RCC 7860 (cell line): ENCODE measurements at regions not wholly inside any gene's neighbourhood (a gene's known extent, or its start where the extent isn't known, plus 50 kb on each side); places are given as distances from the start of the nearest gene placed in this dataset.

Experiments used
- DNase-seq: peaks from one replicate; pipeline ENCODE4 v3.0.0-alpha.2; 2015; ENCODE audit warnings: low spot score
- FAIRE-seq: peaks from 2 replicates; lab custom pipeline; 2012; peaks lifted over from hg19 to GRCh38; lab: Jason Lieb, UNC

DNA sequence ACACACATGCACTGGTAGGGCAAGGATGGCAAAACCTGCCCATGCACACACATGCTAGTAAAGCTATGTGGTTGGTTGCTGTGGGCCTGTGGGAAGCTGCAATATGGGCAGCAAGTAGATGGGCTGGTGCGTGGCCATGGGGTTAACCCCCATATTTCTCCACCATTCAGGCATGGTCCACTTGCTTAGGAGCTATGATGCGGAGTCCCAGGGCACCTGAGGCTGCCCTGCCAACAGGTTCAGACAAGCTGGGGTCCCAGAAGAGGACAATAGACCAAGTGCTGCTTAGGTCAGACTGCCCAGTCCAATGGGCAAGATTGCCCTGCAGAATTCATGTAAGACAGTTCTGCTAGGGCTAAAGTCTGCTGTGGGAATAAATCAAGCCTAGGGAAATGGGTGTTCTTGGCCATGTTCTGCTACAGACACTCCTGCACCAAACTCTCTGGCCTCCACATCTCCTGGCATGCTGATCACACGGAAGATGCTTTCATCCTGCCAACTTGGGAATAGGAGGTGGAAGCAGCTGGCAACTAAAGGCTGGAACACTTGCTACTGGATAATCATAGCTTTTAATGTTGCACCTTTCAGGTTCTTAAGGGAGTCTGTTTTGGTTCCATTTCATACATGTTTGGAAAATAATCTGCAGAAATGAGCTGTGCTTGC lies 646.3 kb upstream of the SLITRK1 start:
- no peak for FAIRE-seq
- no peak for DNase-seq

DNA sequence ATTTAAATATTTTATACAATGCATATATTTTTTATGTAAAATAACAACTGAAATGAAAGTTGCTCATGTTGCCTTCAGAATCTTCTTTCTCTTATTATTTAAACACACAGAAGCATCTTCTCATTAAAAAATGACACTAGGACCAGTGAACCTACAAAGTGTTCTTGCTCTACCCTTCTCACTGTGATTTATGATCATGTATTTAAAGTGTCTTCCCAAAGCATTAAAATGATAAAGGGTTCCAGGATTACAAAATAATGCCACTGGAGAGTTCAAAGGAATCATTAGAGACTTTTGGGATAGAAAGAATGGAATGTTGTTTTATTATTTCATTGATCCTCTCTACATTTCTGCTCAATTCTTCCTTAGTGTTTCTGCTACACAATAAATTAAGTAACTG lies 643.6 kb upstream of the SLITRK1 start:
- FAIRE-seq, result no peak

DNA sequence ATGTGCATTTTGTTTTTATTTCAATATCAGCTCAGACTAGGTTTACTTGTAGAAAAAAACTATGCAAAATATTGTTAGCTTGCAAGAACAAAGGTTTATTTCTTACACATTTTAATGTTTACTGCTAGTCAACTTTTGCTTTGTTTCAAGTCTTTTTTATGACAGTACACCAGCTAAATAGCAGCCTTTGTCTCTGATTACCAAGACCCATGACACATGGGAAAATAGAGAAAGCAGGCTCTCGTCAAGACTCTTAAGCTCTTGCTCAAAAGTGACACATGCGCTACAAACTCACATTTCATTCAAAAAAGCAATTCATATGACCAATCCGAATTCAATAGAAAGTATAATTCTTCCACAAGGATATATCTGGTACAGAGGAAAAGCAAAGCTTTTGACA lies 642.3 kb upstream of the SLITRK1 start:
- FAIRE-seq, result no peak
- no peak for DNase-seq

More for the DNA sequence above, 643.6 kb upstream of the SLITRK1 start:
- DNase-seq, result no peak

DNA sequence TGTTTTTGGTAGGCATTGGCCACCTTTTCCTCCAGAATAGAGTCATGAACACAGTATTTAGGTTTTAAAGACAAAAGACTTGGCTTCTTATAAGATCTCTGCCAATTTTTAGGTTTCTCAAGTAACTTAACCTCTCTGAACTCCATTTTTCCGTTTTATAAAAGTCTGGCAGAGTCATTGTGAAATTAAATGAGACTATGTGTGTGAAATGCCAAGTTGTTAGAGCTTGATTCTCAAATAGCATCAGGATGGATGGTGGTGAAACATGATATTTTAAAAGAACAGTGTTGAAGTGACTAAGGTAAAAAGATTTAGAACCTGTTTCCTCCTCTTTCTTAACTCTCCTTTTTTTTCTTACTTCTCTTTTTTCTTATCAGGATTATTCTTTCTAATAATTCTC lies 617.7 kb upstream of the SLITRK1 start:
- FAIRE-seq (no peak), DNase-seq (no peak)

DNA sequence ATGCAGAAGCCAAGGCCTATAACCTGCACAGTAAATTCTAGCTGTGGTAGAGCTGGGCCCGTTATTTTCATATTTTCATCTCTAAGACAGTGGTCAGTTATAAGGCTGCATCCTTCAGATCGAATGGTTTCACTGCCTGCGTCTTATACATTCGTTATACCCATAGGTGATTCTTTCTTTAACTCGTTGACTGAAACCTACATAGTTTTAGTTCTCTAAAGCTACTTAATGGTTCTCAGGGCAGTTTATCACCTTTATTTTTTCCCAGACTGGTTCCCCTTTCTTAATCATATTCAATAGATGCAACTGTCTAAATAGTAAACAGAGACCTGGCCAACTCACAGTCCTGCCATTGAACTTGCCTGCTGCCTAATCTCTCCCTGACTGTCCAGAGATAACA lies 615.3 kb upstream of the SLITRK1 start:
- DNase-seq (no peak), FAIRE-seq (no peak)

DNA sequence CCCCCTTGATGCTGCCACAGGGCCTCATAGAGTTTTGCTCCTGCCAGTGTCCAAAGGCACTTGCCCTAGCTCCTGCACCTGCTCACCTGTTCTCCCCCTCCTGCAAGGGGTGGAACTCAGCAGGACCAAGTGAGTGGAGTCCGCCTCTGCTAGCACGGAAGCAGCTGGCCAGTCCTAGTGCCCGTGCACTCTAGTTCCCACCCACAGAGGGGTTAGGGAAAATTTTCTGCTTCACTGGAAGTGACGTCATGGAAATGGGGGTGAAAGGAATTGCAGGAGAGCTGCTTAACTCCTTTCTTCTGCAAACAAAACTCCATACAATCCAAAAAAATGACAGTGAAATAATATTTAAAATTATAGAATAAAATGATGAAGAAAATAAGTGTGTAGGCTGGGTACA lies 609.7 kb upstream of the SLITRK1 start:
- DNase-seq (no peak), FAIRE-seq (no peak)

DNA sequence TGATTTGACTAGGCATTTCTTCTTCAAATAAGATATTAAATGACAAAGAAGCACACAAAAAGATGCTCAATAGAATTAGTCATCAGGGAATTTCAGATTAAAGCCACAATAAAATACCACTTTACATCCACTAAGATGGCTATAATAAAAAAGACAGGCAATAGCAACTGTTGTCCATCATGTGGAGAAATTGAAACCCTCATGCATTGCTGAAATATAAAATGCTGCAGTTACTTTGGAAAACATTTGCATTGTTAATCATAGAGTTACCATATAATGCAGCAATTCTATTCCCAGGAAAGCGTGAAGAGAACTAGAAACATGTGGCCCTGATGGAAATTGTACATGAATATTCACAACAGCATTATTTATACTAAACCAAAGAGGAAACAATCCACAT lies 605.5 kb upstream of the SLITRK1 start:
- FAIRE-seq, result no peak
- no peak for DNase-seq

DNA sequence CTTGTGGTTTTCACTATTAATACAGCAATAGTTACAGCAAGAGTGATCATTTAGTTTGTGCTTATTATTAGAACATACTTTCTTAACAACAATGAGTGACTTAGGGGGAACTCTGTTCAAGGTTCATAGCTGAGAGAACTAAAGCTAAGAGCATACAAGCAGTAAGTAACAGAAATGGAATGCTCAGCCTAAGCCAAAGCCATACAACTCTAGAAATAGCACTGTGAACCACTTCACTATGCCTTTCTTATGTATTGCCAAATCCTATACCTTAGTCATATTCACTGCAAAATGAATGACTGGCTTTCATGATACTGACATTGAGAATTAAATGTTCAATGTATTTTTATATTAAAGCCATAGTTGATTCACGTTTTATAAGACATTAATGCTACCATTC lies 599.7 kb upstream of the SLITRK1 start:
- no peak for DNase-seq
- no peak for FAIRE-seq

DNA sequence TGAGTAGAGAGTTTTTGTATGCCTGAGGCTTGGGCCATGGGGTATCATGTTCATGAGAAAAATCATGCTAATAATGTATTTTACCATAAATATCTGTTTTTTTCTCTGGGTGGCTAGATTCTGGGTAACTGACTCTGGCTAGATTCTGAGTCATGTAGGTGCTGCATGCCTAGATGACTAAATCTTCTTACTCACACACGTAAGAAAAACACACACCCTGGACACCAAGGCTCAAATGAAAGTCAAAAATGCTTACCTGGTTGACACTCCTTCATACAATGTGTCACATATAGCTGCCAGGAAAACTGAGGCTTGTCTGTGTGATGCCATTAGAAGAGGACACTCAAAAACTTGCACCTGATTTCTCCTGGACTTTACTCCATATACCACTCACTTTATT lies 597.4 kb upstream of the SLITRK1 start:
- DNase-seq (peak; percentile 12), FAIRE-seq (no peak)

DNA sequence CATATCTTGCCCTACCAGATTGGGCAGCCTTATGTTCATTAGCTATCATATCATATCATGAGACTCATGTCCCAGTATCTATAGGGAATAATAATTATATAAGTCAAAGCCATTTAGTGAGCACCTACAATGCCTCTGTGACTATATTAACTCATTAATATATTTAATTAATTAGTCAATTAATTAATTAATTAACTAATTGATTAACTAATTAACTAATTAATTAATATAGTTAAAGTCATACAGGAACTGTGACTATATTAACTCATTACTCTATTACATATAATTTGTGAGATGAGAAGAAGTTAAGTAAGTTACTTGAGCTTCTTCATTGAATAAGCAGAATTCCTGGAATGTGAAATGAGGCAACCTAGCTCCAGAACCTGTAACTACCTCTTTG lies 588.3 kb upstream of the SLITRK1 start:
- DNase-seq (no peak), FAIRE-seq (no peak)

DNA sequence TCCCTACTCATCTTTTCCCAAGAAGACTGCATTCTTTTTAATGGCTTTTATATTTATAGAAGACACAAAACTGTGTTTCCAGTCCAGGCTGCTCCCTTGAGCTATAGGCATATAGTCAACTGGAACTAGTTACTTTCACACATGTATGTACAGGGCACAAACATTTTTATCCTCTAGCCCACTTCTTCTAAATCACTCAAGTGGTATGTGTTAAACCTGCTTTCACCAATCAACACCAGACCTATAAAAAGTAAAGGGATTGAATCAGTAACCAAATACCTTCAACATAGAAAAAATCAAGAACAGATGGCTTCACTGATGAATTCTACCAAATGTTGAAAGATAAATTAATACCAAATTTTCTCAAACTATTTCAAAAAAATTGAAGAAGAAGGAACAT lies 584.2 kb upstream of the SLITRK1 start:
- DNase-seq (no peak), FAIRE-seq (no peak)

DNA sequence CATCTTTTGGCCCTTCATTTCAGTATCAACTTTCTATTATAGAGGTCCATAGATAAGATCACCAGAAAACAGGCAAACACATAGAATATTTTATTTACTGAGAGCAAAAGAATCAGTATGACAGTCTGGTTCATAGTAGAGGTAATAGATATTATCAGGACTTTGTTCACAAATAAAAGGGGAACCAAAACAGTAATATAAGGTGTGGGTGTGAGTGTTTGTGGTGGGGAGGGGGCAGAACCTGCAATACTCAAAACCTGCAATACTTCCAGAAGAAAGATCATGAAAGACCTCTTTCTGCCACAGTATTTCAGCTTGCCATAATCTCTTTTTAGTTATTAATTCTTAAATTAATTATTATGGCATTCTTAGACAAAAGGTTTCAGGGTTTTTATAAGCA lies 578.7 kb upstream of the SLITRK1 start:
- FAIRE-seq (no peak), DNase-seq (no peak)

DNA sequence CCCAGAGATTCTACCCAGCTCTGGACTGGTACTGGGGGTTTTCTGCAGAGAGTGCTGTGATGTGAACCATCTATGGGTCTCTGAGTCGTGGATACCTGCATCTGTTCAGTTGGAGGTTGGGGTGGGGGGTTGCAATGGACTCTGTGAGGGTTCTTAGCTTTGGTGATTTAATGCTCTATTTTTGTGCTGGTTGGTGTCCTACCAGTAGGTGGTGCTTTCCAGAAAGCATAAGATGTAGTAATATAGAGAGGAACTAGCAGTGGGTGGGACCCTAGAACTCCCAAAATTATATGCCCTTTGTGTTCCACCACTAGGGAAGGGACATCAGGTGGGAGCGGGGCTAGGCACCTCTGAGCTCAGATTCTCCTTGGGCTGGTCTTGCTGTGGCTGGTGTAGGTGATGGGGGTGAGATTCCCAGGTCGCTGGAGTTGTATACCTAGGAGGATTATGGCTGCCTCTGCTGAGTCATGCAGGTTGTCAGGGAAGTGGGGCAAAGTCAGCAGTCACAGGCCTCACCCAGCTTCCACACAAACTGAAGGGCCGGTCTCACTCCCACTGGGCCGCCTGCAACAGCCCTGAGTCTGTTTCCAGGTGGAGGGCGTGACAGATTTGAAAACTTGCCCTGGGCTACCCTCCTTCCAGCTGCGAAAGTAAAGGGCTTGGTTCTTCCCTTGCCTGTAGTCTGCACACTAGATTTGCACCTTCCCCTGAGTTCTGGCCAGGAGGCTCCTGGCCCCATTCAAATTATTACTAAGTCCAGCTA lies 573.0 kb upstream of the SLITRK1 start:
- DNase-seq, result no peak
- no peak for FAIRE-seq

DNA sequence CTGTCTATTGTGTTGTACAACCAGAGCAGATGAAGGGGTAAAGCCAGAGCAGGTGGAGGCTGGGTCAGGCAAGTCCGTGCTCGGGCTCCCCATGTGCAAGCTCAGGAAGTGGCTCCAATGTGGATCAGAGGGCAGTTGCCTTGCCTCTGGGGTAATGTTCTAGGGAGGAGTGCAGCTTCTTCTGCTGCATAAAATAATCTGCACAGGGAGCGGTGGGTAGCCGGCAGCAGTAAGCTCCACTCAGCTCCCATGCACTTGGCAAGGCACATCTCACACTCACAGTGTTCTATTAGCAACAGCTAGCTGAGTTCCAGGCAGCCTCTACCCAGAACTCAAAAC lies 565.3 kb upstream of the SLITRK1 start:
- DNase-seq, result no peak
- no peak for FAIRE-seq

DNA sequence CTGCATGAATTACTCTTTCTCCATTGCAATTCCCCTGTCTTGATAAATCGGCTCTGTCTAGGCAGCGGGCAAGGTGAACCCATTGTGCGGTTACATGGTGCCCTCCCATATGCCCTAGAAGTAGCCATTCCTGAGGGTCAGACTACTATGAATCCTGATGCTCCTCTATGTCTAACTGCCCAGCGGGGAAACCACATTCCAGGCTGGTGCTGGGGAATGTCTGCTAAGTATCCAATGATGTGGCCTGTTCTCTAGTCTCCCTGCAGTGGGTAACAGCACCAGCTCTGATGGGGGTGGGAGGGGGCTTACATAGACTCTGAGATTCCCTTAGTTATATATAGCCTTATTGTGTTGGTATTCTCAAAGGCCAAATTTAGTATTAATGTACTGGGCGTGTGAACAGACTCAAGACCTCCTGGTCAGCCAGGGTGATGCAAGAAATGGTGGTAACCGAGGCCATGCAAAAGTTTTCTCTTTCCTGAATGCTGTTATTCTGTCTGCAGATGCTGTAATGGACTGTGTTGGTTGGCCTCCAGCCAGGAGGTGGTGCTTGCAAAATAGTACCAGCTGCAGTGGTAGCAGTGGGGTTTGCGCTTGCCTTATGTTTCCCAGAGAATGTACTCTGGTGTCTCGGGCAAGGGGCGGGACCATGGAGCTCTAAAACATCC lies 564.8 kb upstream of the SLITRK1 start:
- DNase-seq (no peak), FAIRE-seq (no peak)

DNA sequence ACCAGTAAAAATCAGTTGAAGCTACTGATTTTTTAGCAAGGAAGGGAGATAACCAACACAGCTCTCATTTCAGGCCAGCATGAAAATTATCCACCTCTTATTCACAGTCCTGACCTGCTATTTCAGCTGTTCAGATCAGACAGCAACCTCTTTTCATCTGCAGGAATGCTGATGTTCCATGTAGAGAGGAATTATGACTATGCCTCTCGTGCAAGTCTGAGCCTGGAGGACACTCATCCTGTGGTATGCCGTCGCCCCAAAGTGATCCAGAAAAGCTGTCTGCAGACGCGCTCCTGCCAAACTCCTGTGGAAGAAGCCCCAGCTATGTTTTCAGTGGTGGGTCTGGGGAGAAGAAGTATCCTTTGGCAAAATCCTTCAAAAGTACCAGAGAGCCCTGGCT lies 563.5 kb upstream of the SLITRK1 start:
- FAIRE-seq, result no peak
- no peak for DNase-seq

DNA sequence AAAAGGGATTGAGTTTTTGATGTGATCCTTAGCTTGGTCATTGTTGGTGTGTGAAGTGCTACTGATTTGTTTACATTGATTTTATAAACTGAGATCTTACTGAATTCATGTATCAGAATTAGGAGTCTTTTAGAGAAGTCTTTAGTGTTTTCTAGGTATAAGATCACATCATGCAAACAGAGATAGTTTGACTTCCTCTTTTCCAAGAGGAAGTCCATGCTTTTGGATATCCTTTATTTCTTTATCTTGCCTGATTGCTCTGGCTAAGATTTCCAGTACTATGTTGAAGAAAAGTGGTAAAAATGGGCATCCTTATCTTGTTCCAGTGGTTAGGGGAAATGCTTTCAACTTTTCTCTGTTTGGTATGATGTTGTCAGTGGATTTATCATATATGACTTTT lies 561.2 kb upstream of the SLITRK1 start:
- FAIRE-seq, result no peak
- DNase-seq, result no peak

DNA sequence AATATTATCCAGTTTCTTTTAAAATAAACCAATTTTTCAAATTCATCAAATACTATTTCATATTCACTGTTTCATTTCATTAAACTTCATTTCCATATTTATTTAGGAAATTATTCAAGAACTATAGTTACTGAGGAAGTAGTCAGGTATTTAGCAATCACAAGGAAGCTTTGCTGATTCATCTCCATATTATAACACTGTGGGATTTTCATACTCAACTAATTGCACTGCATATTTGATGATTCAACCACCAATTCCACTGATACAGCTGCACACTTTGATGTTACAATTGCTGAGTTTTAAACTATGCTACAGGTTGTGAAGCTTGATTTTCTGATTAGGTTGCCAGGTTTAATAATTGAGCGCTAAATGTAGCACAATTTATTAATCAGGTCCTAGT lies 556.8 kb upstream of the SLITRK1 start:
- FAIRE-seq, result no peak

DNA sequence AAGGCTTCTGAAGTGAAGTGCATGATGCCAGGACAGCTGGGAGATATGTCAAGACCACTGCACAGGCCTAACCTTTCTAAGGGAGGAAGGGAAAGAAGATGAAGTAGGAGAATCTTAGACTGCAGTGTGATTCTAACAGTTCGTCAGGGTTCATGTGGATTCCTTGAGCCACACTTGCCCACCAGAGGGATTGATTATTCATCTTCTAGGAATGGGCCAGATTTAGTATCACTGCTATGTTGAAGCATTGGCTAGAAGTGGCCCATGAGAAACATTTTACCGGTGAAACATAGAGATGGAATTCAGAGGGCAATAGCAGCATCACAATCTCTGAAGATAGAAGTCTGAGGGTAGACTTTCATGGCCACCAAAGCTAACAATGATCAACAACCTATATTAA lies 550.8 kb upstream of the SLITRK1 start:
- FAIRE-seq, result no peak
- peak; percentile 50 for DNase-seq

More for the DNA sequence above, 556.8 kb upstream of the SLITRK1 start:
- DNase-seq, result no peak

DNA sequence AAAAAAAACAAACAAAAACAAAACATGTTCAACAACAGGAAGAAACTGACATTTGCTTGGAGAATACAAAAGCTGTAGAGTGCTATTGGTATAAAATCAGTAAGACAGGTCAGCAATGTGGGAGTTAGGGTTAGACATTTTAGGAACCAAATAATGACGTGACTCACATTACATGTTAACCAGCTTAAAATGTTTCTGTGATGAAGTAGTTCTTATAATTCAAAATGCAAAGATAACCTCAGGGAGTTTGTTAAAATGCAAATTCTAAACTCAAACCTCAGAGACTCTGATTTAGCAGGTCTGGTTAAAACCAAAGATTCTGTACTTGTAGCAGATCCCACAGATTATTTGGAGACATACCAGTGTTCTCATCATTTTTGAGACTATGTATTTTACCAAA lies 549.4 kb upstream of the SLITRK1 start:
- peak; percentile 5 for DNase-seq
- FAIRE-seq, result no peak

DNA sequence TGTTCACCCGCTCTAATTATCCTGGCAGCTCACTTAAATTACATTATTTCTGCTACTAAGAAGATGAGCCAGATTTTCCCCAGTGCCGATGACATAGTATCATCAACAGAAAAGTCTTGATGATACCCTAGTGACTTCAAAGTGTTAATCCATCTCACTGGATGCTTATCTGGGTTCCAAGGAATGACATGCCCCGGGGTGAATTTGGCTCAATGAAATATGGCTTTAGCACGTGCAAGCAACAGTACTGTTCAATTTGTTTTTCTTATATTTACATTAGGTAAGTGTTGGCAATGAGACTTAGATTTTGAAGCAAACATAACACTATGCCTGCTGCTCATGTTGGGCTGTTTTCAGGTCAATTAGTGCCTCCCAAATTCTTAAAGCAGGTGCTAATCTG lies 548.2 kb upstream of the SLITRK1 start:
- DNase-seq (no peak), FAIRE-seq (no peak)

DNA sequence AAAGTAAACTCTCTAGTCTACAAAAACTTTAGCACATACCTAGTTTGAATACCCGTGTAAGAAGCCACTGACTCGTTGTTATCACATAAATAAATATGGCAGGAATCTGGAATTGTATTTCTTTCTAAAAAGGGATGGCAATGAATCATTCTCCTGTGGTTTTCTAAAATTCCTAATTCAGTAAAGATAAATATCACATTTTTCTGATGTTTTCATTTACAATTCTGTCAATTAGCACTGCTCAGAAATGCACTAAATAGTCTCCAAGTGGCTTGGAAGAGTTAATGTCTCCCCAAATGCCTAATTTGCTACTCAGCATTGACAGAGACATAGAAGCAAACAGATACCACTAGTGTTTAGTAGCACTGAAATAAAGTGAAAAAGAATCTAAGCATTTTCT lies 547.7 kb upstream of the SLITRK1 start:
- DNase-seq, result no peak
- no peak for FAIRE-seq
